NCI-H1105 treated with DMSO at 0.1 percent for 48 hours (cell line): ENCODE measurements at regions not wholly inside any gene's neighbourhood (a gene's known extent, or its start where the extent isn't known, plus 50 kb on each side); places are given as distances from the start of the nearest gene placed in this dataset.

Experiments used
- DNase-seq: peaks from one replicate; lab custom pipeline; 2025; lab: John Stamatoyannopoulos, UW

- DNase-seq: no peak
Measured at GRCh38 chr16:8519179-8519578, 71.1 kb downstream of the TMEM114 start.

GRCh38 chr16:8517280-8517679, 73.0 kb downstream of the TMEM114 start:
- no peak for DNase-seq

- no peak for DNase-seq
Measured at GRCh38 chr16:8516471-8516870, 73.8 kb downstream of the TMEM114 start.

GRCh38 chr16:8512941-8513624, 77.2 kb downstream of the TMEM114 start:
- DNase-seq: no peak

- no peak for DNase-seq
Measured at GRCh38 chr16:8511464-8511863, 78.8 kb downstream of the TMEM114 start.

GRCh38 chr16:8510160-8510559, 80.2 kb downstream of the TMEM114 start:
- no peak for DNase-seq

GRCh38 chr16:8505327-8505991, 84.9 kb downstream of the TMEM114 start:
- peak; percentile 31 for DNase-seq

GRCh38 chr16:8502446-8502845, 87.9 kb downstream of the TMEM114 start:
- DNase-seq: no peak

- DNase-seq: no peak
Measured at GRCh38 chr16:8500351-8500750, 90.0 kb downstream of the TMEM114 start.

- DNase-seq: no peak
Measured at GRCh38 chr16:8496364-8496763, 93.9 kb downstream of the TMEM114 start.

- no peak for DNase-seq
Measured at GRCh38 chr16:8493972-8494371, 96.3 kb downstream of the TMEM114 start.

GRCh38 chr16:8492690-8493089, 97.6 kb downstream of the TMEM114 start:
- no peak for DNase-seq

GRCh38 chr16:8489580-8489979, 100.7 kb downstream of the TMEM114 start:
- DNase-seq: no peak

- no peak for DNase-seq
Measured at GRCh38 chr16:8486985-8487384, 103.3 kb downstream of the TMEM114 start.

- no peak for DNase-seq
Measured at GRCh38 chr16:8483396-8483795, 106.9 kb downstream of the TMEM114 start.

- no peak for DNase-seq
Measured at GRCh38 chr16:8481810-8482209, 108.5 kb downstream of the TMEM114 start.

GRCh38 chr16:8476824-8477223, 113.5 kb downstream of the TMEM114 start:
- DNase-seq: no peak

GRCh38 chr16:8474587-8474986, 115.7 kb downstream of the TMEM114 start:
- DNase-seq: peak; percentile 66

GRCh38 chr16:8469102-8469778, 121.1 kb downstream of the TMEM114 start:
- DNase-seq: no peak

GRCh38 chr16:8464979-8465378, 125.3 kb downstream of the TMEM114 start:
- no peak for DNase-seq

GRCh38 chr16:8459085-8459733, 131.1 kb downstream of the TMEM114 start:
- no peak for DNase-seq

- no peak for DNase-seq
Measured at GRCh38 chr16:8458481-8459046, 131.7 kb downstream of the TMEM114 start.
